Kidney (tissue), 13 donors: ENCODE measurements at regions not wholly inside any gene's neighbourhood (a gene's known extent, or its start where the extent isn't known, plus 50 kb on each side); places are given as distances from the start of the nearest gene placed in this dataset.

Experiments
- DNase-seq, 5 donors: peaks; one replicate each; pipeline ENCODE4 v3.0.0-alpha.2; 2013 to 2020
- FAIRE-seq: peaks from 2 replicates; lab custom pipeline; 2012; peaks lifted over from hg19 to GRCh38; lab: Jason Lieb, UNC
- H3K27ac ChIP-seq, 2 donors: one replicate each; pipeline ENCODE4 v1.7.0; 2013; ENCODE audit warnings: low read depth in 2 of 2, low read length in 2 of 2, inconsistent platforms in 1 of 2
- H3K27me3 ChIP-seq: one replicate; pipeline ENCODE4 v1.7.1; 2013; ENCODE audit warnings: low read length, inconsistent platforms; ENCODE audit not compliant: control insufficient read depth, insufficient read depth
- H3K36me3 ChIP-seq, 3 donors: one replicate each; pipeline versions ENCODE4 v1.7.0 to v1.7.1; 2013; ENCODE audit warnings: low read length in 3 of 3, control low read depth in 1 of 3, inconsistent platforms in 1 of 3; ENCODE audit not compliant: insufficient read depth in 3 of 3, control insufficient read depth in 2 of 3
- H3K4me1 ChIP-seq, 3 donors: one replicate each; pipeline versions ENCODE4 v1.7.0 to v1.7.1; 2013; ENCODE audit warnings: low read length in 3 of 3, inconsistent platforms in 1 of 3, low read depth in 1 of 3; ENCODE audit not compliant: control insufficient read depth in 2 of 3, insufficient read depth in 2 of 3
- H3K4me3 ChIP-seq, 3 donors: one replicate each; pipeline versions ENCODE4 v1.7.0 to v1.8.1; 2013; ENCODE audit warnings: low read length in 3 of 3, control low read depth in 1 of 3, inconsistent platforms in 1 of 3
- H3K9ac ChIP-seq, 3 donors: one replicate each; pipeline versions ENCODE4 v1.7.0 to v1.7.1; 2013; ENCODE audit warnings: low read length in 3 of 3, control low read depth in 1 of 3, inconsistent platforms in 1 of 3
- H3K9me3 ChIP-seq, 3 donors: one replicate each; pipeline versions ENCODE4 v1.7.0 to v1.7.1; 2013; ENCODE audit warnings: low read length in 3 of 3, control low read depth in 1 of 3, inconsistent platforms in 1 of 3; ENCODE audit not compliant: control insufficient read depth in 2 of 3, insufficient read depth in 1 of 3
- intact Hi-C: fragments of 100-400 bp; cut with DNase I; formaldehyde crosslinking; loops from one replicate; pipeline ENCODE4 v1.11.1; 2022
- TF ChIP-seq, protein P1 (sequence below): IDR thresholded peaks from 3 replicates; pipeline ENCODE4 v1.5.1; 2012; ENCODE audit warnings: mild to moderate bottlenecking, moderate library complexity, borderline replicate concordance; ENCODE audit not compliant: insufficient read depth; ENCODE audit errors: extremely low read depth
- donor health status: control.
- donor health status: control.
- donor health status: control.
- donor health status: control.
- donor health status: control.
- donor health status: DM: yes; HTN: yes; CAD: no.
- donor health status: Normal renal cell carcinoma (clear cell type).

DNA sequence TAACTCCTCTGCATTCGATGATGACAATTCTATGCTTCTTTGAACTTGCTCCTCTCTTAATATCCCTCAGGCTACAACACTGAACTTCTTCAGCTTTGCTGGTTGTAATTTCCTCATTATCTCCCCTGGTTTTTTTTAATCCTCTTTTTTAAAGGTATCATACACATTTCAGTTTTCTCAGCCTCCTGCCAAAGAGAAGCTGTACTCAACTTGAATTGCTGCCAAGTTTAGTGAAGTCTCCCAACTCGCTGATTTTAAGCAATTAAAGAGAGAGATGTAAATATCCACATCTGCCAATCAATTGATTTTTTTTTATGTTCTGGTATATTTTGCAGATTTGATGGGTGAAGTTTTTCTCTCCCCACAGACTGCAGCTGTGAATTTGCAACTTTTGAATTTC lies 817.8 kb downstream of the GALC start:
- Histone ChIP-seq H3K9me3 (no peaks in the 10 kb centered on the region), H3K4me1 (no peaks in the 10 kb centered on the region), H3K4me3 (no peak overlapping the region), H3K27ac (no peak overlapping the region), H3K9ac (no peak overlapping the region), H3K27me3 (no peaks in the 10 kb centered on the region), H3K36me3 (no peaks in the 10 kb centered on the region)
- intact Hi-C loops = no loop called here
- DNase-seq = no peak
- TF ChIP-seq, protein P1, sequence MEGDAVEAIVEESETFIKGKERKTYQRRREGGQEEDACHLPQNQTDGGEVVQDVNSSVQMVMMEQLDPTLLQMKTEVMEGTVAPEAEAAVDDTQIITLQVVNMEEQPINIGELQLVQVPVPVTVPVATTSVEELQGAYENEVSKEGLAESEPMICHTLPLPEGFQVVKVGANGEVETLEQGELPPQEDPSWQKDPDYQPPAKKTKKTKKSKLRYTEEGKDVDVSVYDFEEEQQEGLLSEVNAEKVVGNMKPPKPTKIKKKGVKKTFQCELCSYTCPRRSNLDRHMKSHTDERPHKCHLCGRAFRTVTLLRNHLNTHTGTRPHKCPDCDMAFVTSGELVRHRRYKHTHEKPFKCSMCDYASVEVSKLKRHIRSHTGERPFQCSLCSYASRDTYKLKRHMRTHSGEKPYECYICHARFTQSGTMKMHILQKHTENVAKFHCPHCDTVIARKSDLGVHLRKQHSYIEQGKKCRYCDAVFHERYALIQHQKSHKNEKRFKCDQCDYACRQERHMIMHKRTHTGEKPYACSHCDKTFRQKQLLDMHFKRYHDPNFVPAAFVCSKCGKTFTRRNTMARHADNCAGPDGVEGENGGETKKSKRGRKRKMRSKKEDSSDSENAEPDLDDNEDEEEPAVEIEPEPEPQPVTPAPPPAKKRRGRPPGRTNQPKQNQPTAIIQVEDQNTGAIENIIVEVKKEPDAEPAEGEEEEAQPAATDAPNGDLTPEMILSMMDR = no peak
- FAIRE-seq = no peak

DNA sequence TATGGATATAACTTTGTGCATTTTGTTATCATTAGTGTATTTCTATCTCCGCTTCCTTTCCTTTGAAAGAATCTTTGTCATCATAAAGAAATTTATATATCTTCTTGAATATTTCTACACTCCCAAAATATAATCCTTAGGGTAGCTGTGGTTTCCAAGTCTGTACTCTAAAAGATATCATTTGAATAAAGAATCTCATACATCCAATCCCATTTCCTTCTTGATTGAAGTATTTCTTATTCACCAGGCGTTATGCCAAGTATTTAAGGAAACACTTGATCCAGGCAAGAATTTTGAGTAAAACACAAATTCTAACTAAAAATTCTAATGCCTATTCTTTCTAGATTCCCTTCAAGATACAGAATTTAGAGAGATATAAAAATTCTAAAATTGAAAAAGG lies 821.8 kb downstream of the GALC start:
- TF ChIP-seq, protein P1 = no peak
- Histone ChIP-seq H3K9me3 (no peaks in the 10 kb centered on the region), H3K4me1 (no peaks in the 10 kb centered on the region), H3K27me3 (no peaks in the 10 kb centered on the region), H3K27ac (no peak overlapping the region), H3K9ac (no peak overlapping the region), H3K36me3 (no peaks in the 10 kb centered on the region), H3K4me3 (no peak overlapping the region)
- DNase-seq (no peak), FAIRE-seq (no peak)
- intact Hi-C loops = no loop called here

DNA sequence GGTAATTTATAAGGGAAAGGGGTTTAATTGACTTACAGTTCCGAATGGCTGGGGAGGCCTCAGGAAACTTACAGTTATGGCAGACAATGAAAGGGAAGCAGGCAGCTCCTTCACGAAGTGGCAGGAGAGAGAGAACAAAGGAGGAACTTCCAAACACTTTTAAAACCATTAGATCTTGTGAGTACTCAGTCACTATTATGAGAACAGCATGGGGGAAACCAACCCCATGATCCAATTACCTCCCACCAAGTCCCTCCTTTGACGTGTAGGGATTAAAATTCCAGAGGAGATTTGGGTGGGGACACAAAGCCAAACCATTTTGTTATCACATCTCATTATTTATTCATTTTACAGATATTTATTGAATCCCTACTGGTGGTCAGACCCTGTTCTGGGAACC lies 822.8 kb downstream of the GALC start:
- FAIRE-seq (no peak), DNase-seq (no peak)
- intact Hi-C loops = no loop called here
- Histone ChIP-seq H3K27ac (no peak overlapping the region), H3K27me3 (no peaks in the 10 kb centered on the region), H3K4me1 (no peaks in the 10 kb centered on the region), H3K4me3 (no peak overlapping the region), H3K9ac (no peak overlapping the region), H3K36me3 (no peaks in the 10 kb centered on the region), H3K9me3 (no peaks in the 10 kb centered on the region)
- TF ChIP-seq, protein P1 = no peak

DNA sequence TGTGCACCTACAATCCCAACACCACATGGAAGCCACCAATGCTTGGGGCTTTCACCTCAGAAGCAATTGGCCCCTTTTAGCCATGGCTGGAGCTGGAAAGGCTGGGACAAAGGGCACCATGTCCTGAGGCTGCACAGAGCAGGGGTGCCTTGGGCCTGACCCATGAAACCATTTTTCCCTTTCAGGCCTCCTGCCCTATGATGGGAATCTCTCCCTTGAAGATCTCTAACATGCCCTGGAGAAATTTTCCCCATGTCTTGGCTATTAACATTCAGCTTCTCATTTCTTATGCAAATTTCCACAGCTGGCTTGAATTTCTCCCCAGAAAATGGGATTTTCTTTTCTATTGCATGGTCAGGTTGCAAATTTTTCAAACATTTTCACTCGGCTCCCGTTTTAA lies 823.6 kb downstream of the GALC start:
- Histone ChIP-seq H3K9me3 (no peaks in the 10 kb centered on the region), H3K27me3 (no peaks in the 10 kb centered on the region), H3K4me3 (no peak overlapping the region), H3K9ac (no peak overlapping the region), H3K27ac (no peak overlapping the region), H3K36me3 (no peaks in the 10 kb centered on the region), H3K4me1 (no peaks in the 10 kb centered on the region)
- DNase-seq (no peak), FAIRE-seq (no peak)
- intact Hi-C loops = no loop called here
- TF ChIP-seq, protein P1 = no peak
